D341Med (cell line): ENCODE measurements at regions not wholly inside any gene's neighbourhood (a gene's known extent, or its start where the extent isn't known, plus 50 kb on each side); places are given as distances from the start of the nearest gene placed in this dataset.
"Not testable (repeated sequence)": the region's sequence is repeated elsewhere in the genome, so short reads cannot be mapped to it uniquely, and the experiment has no call there.

Source experiments
- DNase-seq: peaks from one replicate; pipeline ENCODE4 v3.0.0; 2012; ENCODE audit warnings: low spot score

- no peak for DNase-seq
Observed at GRCh38 chr7:69438584-69439412, 159.5 kb upstream of the AUTS2 start.

GRCh38 chr7:69439636-69440325, 158.5 kb upstream of the AUTS2 start:
- no peak for DNase-seq

GRCh38 chr7:69440976-69441375, 157.3 kb upstream of the AUTS2 start:
- no peak for DNase-seq

- no peak for DNase-seq
Observed at GRCh38 chr7:69443136-69443535, 155.1 kb upstream of the AUTS2 start.

GRCh38 chr7:69445541-69445940, 152.7 kb upstream of the AUTS2 start:
- no peak for DNase-seq

- DNase-seq, result not testable (repeated sequence)
Observed at GRCh38 chr7:69446213-69446612, 152.1 kb upstream of the AUTS2 start.

- no peak for DNase-seq
Observed at GRCh38 chr7:69448071-69448470, 150.2 kb upstream of the AUTS2 start.

GRCh38 chr7:69450456-69450855, 147.8 kb upstream of the AUTS2 start:
- no peak for DNase-seq

- no peak for DNase-seq
Observed at GRCh38 chr7:69451715-69452114, 146.6 kb upstream of the AUTS2 start.

GRCh38 chr7:69452797-69453196, 145.5 kb upstream of the AUTS2 start:
- no peak for DNase-seq

GRCh38 chr7:69457595-69458504, 140.4 kb upstream of the AUTS2 start:
- DNase-seq, result peak; percentile 60

- DNase-seq, result no peak
Observed at GRCh38 chr7:69464035-69464434, 134.2 kb upstream of the AUTS2 start.

- DNase-seq, result no peak
Observed at GRCh38 chr7:69465262-69465661, 133.0 kb upstream of the AUTS2 start.

GRCh38 chr7:69467826-69468225, 130.4 kb upstream of the AUTS2 start:
- DNase-seq, result no peak

- DNase-seq, result no peak
Observed at GRCh38 chr7:69476416-69476815, 121.9 kb upstream of the AUTS2 start.

- DNase-seq, result no peak
Observed at GRCh38 chr7:69482676-69483075, 115.6 kb upstream of the AUTS2 start.

- DNase-seq, result no peak
Observed at GRCh38 chr7:69489533-69489932, 108.7 kb upstream of the AUTS2 start.

- DNase-seq, result no peak
Observed at GRCh38 chr7:69498671-69499070, 99.6 kb upstream of the AUTS2 start.

GRCh38 chr7:69502358-69502757, 95.9 kb upstream of the AUTS2 start:
- DNase-seq, result no peak

GRCh38 chr7:69504733-69505420, 93.4 kb upstream of the AUTS2 start:
- DNase-seq, result no peak

- DNase-seq, result no peak
Observed at GRCh38 chr7:69508736-69509135, 89.5 kb upstream of the AUTS2 start.

GRCh38 chr7:69510114-69510513, 88.2 kb upstream of the AUTS2 start:
- no peak for DNase-seq
